Tibial nerve (tissue), 4 donors: ENCODE measurements at regions not wholly inside any gene's neighbourhood (a gene's known extent, or its start where the extent isn't known, plus 50 kb on each side); places are given as distances from the start of the nearest gene placed in this dataset.

ENCODE experiments used
- EP300 ChIP-seq, 2 donors: sonication (generic); formaldehyde crosslinking; IDR thresholded peaks; one replicate each; pipeline ENCODE4 v1.6.1; 2017; ENCODE audit warnings: antibody characterized with exemption in 2 of 2, mild to moderate bottlenecking in 1 of 2
- POLR2A ChIP-seq, 2 donors: fragments of 450-650 bp; IDR thresholded peaks; one replicate each; pipeline ENCODE4 v1.6.1; 2017; ENCODE audit warnings: antibody characterized with exemption in 2 of 2, mild to moderate bottlenecking in 2 of 2, moderate library complexity in 2 of 2
- TF ChIP-seq, protein P1 (sequence below), 5 experiments: fragments of 200-600 bp in 3 of 5; fragments of 450-650 bp in 2 of 5; sonication (generic) in 3 of 5; IDR thresholded peaks; one replicate each; pipeline ENCODE4 v1.5.1; 2016 to 2019; ENCODE audit warnings: antibody characterized with exemption in 5 of 5, mild to moderate bottlenecking in 3 of 5, moderate library complexity in 2 of 5

DNA sequence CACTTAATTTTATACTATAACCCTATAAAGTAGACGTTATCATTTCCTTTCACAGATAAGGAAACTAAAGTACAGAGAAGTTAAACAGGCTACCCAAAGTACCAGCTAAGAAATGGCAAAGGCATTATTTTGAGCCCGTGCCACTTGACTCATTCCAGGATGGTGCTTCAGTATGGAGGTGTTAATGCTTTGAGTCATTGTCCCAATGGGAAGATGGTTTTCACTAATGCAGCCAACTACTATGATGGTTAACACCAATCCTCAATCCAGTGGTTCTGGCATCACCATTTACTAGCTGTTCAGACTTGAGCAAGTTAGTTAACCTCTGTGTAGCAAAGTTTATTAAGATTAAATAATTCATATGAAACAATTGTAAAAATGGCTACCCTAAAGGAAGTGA, 123.1 kb upstream of the SLC5A12 start:
- TF ChIP-seq, protein P1, sequence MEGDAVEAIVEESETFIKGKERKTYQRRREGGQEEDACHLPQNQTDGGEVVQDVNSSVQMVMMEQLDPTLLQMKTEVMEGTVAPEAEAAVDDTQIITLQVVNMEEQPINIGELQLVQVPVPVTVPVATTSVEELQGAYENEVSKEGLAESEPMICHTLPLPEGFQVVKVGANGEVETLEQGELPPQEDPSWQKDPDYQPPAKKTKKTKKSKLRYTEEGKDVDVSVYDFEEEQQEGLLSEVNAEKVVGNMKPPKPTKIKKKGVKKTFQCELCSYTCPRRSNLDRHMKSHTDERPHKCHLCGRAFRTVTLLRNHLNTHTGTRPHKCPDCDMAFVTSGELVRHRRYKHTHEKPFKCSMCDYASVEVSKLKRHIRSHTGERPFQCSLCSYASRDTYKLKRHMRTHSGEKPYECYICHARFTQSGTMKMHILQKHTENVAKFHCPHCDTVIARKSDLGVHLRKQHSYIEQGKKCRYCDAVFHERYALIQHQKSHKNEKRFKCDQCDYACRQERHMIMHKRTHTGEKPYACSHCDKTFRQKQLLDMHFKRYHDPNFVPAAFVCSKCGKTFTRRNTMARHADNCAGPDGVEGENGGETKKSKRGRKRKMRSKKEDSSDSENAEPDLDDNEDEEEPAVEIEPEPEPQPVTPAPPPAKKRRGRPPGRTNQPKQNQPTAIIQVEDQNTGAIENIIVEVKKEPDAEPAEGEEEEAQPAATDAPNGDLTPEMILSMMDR (IDR thresholded peaks at IDR 0.05) = no peak
- TF ChIP-seq POLR2A (IDR thresholded peaks at IDR 0.05) = no peak
- no peak for TF ChIP-seq EP300 (IDR thresholded peaks at IDR 0.05)
